ENCODE measurements at regions not wholly inside any gene's neighbourhood (a gene's known extent, or its start where the extent isn't known, plus 50 kb on each side); places are given as distances from the start of the nearest gene placed in this dataset.

DNA sequence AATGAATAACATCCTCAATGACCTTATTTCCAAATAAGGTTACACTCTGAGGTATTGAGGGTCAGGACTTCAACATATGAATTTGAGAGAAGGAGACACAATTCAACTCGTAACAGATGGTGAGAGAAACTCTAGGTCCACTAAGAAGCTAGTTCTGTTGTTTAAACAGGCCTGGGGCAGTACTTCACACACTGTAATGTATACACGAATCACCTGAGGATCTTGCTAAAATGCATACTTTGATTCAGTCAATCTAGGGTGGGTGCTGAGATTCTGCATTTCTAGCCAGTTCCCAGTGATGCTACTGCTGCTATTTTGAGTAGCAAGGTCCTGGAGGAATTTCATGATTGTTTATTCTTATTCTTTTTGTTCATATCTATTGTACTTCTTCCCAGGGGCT is 186.8 kb downstream of the SATB1 start:
- Histone ChIP-seq H3K4me3 (ENCODE audit: insufficient read depth, low read depth, low read length, poor library complexity, severe bottlenecking) (no peak overlapping the region), H3K9me3 (ENCODE audit: control insufficient read depth, low read length) (no peaks in the 10 kb centered on the region), H3K27ac (ENCODE audit: insufficient read depth, low read length, poor library complexity, severe bottlenecking) (no peak overlapping the region), H3K36me3 (ENCODE audit: control insufficient read depth, insufficient read depth, low read length) (no peaks in the 10 kb centered on the region), H3K27me3 (replicated peaks; ENCODE audit: control insufficient read depth, insufficient read depth, low read length, poor library complexity, severe bottlenecking) (no peaks in the 10 kb centered on the region), H3K4me1 (ENCODE audit: control insufficient read depth, insufficient read depth, low read length, poor library complexity, severe bottlenecking) (no peaks in the 10 kb centered on the region)
- DNase-seq: no peak

DNA sequence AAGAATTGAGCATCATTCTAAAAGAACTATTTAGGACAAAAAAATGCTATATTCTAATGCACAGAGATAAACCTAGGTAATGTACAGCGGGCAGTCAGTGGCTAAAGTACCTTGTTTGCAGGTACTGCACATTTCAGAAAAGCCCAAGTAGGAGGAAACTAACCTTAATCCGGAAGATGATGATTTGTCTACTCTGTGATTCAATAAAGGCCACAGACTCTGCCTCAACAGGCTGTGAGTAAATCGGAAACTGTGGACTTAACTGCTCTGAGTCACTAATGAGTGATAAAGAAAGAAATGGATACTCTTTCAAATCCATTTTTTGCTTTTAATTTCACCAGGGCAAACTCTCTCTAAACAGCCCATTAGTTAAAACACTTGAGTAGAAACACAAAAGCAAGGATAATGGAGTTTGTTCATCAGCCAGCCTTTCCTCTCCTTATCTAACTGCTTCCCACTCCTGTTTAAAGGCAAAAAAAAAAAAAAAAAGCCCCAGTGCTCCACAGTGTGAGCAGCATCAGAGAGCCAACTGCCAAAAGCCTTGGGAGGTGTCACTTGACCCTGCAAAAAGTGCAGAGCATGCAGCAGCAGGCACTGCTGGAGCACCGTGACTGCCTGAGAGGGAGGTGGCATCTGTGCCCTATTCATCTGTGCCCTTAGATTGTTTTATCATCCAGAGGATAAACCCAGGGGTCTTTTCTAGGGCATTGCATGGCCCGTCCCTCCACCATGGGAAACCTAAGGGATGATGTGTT is 187.7 kb downstream of the SATB1 start:
- Histone ChIP-seq H3K9me3 (ENCODE audit: control insufficient read depth, low read length) (no peaks in the 10 kb centered on the region), H3K4me1 (ENCODE audit: control insufficient read depth, insufficient read depth, low read length, poor library complexity, severe bottlenecking) (no peaks in the 10 kb centered on the region), H3K27me3 (replicated peaks; ENCODE audit: control insufficient read depth, insufficient read depth, low read length, poor library complexity, severe bottlenecking) (no peaks in the 10 kb centered on the region), H3K27ac (ENCODE audit: insufficient read depth, low read length, poor library complexity, severe bottlenecking) (no peak overlapping the region), H3K4me3 (ENCODE audit: insufficient read depth, low read depth, low read length, poor library complexity, severe bottlenecking) (no peak overlapping the region), H3K36me3 (ENCODE audit: control insufficient read depth, insufficient read depth, low read length) (no peaks in the 10 kb centered on the region)
- DNase-seq: no peak

DNA sequence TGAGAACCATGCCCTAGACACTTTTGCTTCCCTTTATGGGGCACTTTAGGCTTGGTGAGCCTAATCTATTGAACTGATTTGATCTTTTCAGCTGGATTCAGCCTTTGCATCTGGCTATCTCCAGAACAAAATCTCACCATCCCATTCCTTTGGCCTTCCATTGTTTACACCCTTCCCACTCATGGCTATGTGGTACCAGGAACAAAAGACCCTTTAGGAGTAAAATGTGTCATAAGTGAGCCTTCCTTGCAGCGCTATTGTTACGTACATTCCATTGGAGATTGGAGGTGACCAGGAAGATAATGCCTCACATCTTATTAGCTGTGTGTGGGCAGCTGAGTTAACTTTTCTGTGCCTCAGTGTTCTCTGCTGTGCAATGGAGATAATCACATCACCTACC is 188.4 kb downstream of the SATB1 start:
- H3K36me3 ChIP-seq (ENCODE audit: control insufficient read depth, insufficient read depth, low read length): no peaks in the 10 kb centered on the region
- H3K4me1 ChIP-seq (ENCODE audit: control insufficient read depth, insufficient read depth, low read length, poor library complexity, severe bottlenecking): no peaks in the 10 kb centered on the region
- H3K27me3 ChIP-seq (replicated peaks; ENCODE audit: control insufficient read depth, insufficient read depth, low read length, poor library complexity, severe bottlenecking): no peaks in the 10 kb centered on the region
- no peak for DNase-seq
- no peak overlapping the region for H3K27ac ChIP-seq (ENCODE audit: insufficient read depth, low read length, poor library complexity, severe bottlenecking)
- no peak overlapping the region for H3K4me3 ChIP-seq (ENCODE audit: insufficient read depth, low read depth, low read length, poor library complexity, severe bottlenecking)
- no peaks in the 10 kb centered on the region for H3K9me3 ChIP-seq (ENCODE audit: control insufficient read depth, low read length)

DNA sequence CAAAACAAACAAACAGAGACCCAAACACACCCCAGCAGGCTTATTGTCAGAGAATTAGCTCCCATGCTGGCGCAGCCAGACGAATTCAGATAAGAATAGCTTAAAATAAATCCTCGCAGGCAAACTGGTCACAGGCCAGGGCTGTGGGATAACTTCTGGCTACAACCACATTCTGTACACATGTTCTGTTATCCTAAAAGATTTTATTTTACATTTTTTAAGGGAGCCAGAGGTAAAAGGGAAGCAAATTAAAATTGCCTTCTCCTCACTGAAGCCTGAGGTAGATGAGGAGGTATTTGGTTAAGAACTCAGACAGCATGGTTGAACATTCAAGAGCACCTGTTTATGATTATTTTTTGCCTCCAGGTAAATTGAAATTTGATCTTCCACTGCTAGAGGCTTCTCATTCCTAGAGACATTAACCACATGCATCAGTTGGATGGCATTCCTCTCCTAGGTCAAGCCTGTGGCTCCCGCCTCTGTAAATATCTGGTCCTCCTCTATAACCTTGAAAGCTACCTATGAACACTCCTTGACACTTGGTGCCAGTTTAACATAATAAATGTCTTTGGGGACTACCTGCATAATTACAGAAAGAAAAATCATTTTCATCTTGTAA is 190.3 kb downstream of the SATB1 start:
- no peaks in the 10 kb centered on the region for H3K4me1 ChIP-seq (ENCODE audit: control insufficient read depth, insufficient read depth, low read length, poor library complexity, severe bottlenecking)
- H3K4me3 ChIP-seq (ENCODE audit: insufficient read depth, low read depth, low read length, poor library complexity, severe bottlenecking): no peak overlapping the region
- no peak overlapping the region for H3K27ac ChIP-seq (ENCODE audit: insufficient read depth, low read length, poor library complexity, severe bottlenecking)
- no peaks in the 10 kb centered on the region for H3K36me3 ChIP-seq (ENCODE audit: control insufficient read depth, insufficient read depth, low read length)
- no peaks in the 10 kb centered on the region for H3K9me3 ChIP-seq (ENCODE audit: control insufficient read depth, low read length)
- no peaks in the 10 kb centered on the region for H3K27me3 ChIP-seq (replicated peaks; ENCODE audit: control insufficient read depth, insufficient read depth, low read length, poor library complexity, severe bottlenecking)
- DNase-seq: no peak

DNA sequence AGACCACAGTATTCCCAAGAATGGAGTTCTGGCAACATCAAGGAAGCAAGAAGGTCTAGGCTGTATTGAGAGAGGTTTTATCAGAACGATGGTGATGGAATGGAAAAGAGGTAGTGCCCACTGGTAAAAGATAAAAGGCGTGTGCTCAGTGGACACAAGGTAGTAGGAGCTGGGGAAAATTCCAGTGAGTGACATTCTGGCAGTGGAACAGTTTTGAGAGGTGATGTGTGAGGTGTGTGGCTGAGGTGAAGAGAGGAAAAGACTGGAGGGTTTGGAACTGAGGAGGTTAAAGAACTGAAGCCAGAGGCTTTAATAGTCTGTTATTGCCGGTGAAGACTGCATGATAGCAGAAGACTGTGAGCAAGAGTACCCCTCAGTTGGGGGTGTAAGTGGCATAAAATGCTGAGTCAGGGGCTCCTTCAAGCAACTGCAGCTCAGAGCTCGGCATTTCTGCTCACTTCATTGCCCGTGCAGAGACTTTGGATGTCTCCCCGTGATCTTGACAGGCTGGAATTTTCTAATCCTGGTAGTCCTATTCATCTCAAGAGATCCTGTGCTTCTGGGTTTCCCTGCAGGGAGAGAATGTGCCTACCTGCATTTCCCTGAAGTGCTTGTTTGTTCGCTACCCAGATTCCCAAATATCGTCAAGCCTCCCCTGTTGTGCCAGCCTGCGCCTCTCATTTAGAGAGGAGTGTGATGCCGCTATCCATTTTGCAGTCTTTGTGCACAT is 191.0 kb downstream of the SATB1 start:
- no peaks in the 10 kb centered on the region for H3K27me3 ChIP-seq (replicated peaks; ENCODE audit: control insufficient read depth, insufficient read depth, low read length, poor library complexity, severe bottlenecking)
- no peak for DNase-seq
- H3K27ac ChIP-seq (ENCODE audit: insufficient read depth, low read length, poor library complexity, severe bottlenecking): no peak overlapping the region
- H3K4me3 ChIP-seq (ENCODE audit: insufficient read depth, low read depth, low read length, poor library complexity, severe bottlenecking): no peak overlapping the region
- no peaks in the 10 kb centered on the region for H3K36me3 ChIP-seq (ENCODE audit: control insufficient read depth, insufficient read depth, low read length)
- no peaks in the 10 kb centered on the region for H3K4me1 ChIP-seq (ENCODE audit: control insufficient read depth, insufficient read depth, low read length, poor library complexity, severe bottlenecking)
- H3K9me3 ChIP-seq (ENCODE audit: control insufficient read depth, low read length): no peaks in the 10 kb centered on the region

DNA sequence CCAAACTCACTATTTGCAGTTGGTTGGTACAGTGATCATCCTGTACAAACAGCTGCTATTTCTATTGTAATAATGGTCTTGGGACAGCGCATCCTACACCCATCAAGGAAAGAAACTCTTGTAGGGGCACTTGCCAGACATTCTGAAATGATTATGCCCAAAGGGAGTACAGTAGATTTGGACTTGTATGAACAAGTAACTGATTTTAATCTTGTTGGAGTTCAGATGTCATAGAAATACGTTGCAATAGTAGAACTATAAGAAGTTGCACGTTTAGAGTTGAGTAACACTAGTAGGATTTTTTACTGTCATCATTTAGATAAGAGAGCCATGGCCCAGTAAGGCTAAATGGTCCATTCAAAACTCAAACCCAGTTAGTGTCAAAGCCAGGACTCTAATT is 192.8 kb downstream of the SATB1 start:
- no peaks in the 10 kb centered on the region for H3K4me1 ChIP-seq (ENCODE audit: control insufficient read depth, insufficient read depth, low read length, poor library complexity, severe bottlenecking)
- no peak overlapping the region for H3K27ac ChIP-seq (ENCODE audit: insufficient read depth, low read length, poor library complexity, severe bottlenecking)
- H3K27me3 ChIP-seq (replicated peaks; ENCODE audit: control insufficient read depth, insufficient read depth, low read length, poor library complexity, severe bottlenecking): no peaks in the 10 kb centered on the region
- H3K36me3 ChIP-seq (ENCODE audit: control insufficient read depth, insufficient read depth, low read length): no peaks in the 10 kb centered on the region
- H3K4me3 ChIP-seq (ENCODE audit: insufficient read depth, low read depth, low read length, poor library complexity, severe bottlenecking): no peak overlapping the region
- no peaks in the 10 kb centered on the region for H3K9me3 ChIP-seq (ENCODE audit: control insufficient read depth, low read length)
- no peak for DNase-seq

DNA sequence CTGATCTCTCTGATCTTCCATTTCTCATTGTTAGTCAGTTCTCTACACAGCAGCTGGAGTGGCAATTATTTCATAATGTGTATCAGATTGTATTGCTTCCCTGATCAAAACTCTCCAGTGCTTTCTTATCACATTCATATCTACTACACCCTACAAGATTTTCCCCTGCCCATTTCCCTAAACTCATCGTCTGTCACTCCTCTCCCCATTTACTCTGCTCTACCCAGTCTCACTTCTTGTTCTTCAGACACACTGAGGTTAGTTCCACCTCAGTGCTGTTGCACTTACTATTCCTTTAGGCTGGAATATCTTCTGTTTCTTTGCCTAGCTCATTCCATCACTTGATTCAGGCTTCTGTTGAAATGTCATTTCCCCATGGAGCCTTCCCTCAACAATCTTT is 197.1 kb downstream of the SATB1 start:
- H3K27ac ChIP-seq (ENCODE audit: insufficient read depth, low read length, poor library complexity, severe bottlenecking): no peak overlapping the region
- no peaks in the 10 kb centered on the region for H3K4me1 ChIP-seq (ENCODE audit: control insufficient read depth, insufficient read depth, low read length, poor library complexity, severe bottlenecking)
- no peaks in the 10 kb centered on the region for H3K9me3 ChIP-seq (ENCODE audit: control insufficient read depth, low read length)
- no peak for DNase-seq
- peaks cover 3% of the 10 kb centered on the region for H3K27me3 ChIP-seq (replicated peaks; ENCODE audit: control insufficient read depth, insufficient read depth, low read length, poor library complexity, severe bottlenecking)
- no peak overlapping the region for H3K4me3 ChIP-seq (ENCODE audit: insufficient read depth, low read depth, low read length, poor library complexity, severe bottlenecking)
- H3K36me3 ChIP-seq (ENCODE audit: control insufficient read depth, insufficient read depth, low read length): no peaks in the 10 kb centered on the region

DNA sequence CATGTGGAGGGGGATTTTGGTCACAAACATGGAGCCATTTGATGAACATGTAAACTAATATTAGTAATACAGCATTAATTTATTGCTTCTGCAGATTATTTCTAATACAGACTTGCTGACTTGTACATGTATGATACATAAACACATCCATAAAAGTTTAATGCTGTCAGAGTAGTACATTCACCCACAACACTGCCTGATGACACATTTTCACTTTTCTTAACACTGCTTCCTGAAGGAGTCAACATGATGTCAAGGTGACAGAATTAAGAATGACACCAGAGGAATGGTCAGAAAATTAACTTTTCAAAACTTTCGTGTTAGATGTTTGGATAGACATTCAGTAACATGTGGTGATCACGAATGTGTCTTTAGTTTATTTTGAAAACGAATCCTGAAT is 199.4 kb downstream of the SATB1 start:
- H3K27ac ChIP-seq (ENCODE audit: insufficient read depth, low read length, poor library complexity, severe bottlenecking): no peak overlapping the region
- H3K36me3 ChIP-seq (ENCODE audit: control insufficient read depth, insufficient read depth, low read length): no peaks in the 10 kb centered on the region
- H3K9me3 ChIP-seq (ENCODE audit: control insufficient read depth, low read length): no peaks in the 10 kb centered on the region
- no peaks in the 10 kb centered on the region for H3K4me1 ChIP-seq (ENCODE audit: control insufficient read depth, insufficient read depth, low read length, poor library complexity, severe bottlenecking)
- peaks cover 3% of the 10 kb centered on the region for H3K27me3 ChIP-seq (replicated peaks; ENCODE audit: control insufficient read depth, insufficient read depth, low read length, poor library complexity, severe bottlenecking)
- DNase-seq: no peak
- H3K4me3 ChIP-seq (ENCODE audit: insufficient read depth, low read depth, low read length, poor library complexity, severe bottlenecking): no peak overlapping the region

DNA sequence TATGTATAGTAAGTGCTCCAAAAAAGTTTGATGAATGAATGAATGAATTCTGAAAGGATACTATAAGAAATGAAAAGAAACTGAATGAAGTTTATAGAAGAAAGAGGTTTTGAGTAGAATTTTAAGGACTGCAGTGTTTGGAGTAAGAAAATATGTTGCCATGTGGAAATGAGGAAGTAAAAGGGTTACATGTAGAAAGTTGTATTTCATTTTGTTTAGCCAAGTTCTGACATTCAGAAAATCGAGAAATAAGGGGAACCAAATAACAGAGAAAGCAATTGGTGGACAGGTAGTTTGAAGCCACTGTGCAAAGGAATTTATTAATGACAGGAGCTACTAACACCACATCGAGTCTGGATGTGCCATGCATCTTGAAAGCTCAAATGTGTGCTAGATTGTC is 200.7 kb downstream of the SATB1 start:
- H3K4me3 ChIP-seq (ENCODE audit: insufficient read depth, low read depth, low read length, poor library complexity, severe bottlenecking): no peak overlapping the region
- no peaks in the 10 kb centered on the region for H3K4me1 ChIP-seq (ENCODE audit: control insufficient read depth, insufficient read depth, low read length, poor library complexity, severe bottlenecking)
- no peaks in the 10 kb centered on the region for H3K9me3 ChIP-seq (ENCODE audit: control insufficient read depth, low read length)
- H3K36me3 ChIP-seq (ENCODE audit: control insufficient read depth, insufficient read depth, low read length): no peaks in the 10 kb centered on the region
- DNase-seq: no peak
- peaks cover 3% of the 10 kb centered on the region for H3K27me3 ChIP-seq (replicated peaks; ENCODE audit: control insufficient read depth, insufficient read depth, low read length, poor library complexity, severe bottlenecking)
- no peak overlapping the region for H3K27ac ChIP-seq (ENCODE audit: insufficient read depth, low read length, poor library complexity, severe bottlenecking)

DNA sequence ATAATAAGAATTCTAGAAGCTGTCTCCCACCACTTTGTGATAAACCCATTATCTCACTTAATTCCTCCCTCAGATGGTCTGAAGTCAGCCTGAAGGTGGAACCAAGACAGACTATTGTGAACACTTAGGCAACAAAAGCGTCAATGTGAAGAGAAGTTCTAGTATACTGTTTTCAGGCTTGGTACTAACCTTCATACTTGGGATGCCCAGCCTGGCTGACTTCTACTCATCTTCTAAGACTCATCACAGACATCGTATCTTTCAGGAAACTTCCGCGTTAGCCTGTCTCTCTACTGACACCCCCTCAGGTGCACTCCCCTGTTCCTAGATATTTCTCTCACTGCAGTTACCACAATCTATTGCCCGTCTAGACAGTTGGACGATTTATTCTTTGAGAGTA is 201.2 kb downstream of the SATB1 start:
- Histone ChIP-seq H3K27me3 (replicated peaks; ENCODE audit: control insufficient read depth, insufficient read depth, low read length, poor library complexity, severe bottlenecking) (peaks cover 3% of the 10 kb centered on the region), H3K9me3 (ENCODE audit: control insufficient read depth, low read length) (no peaks in the 10 kb centered on the region), H3K27ac (ENCODE audit: insufficient read depth, low read length, poor library complexity, severe bottlenecking) (no peak overlapping the region), H3K4me1 (ENCODE audit: control insufficient read depth, insufficient read depth, low read length, poor library complexity, severe bottlenecking) (no peaks in the 10 kb centered on the region), H3K36me3 (ENCODE audit: control insufficient read depth, insufficient read depth, low read length) (no peaks in the 10 kb centered on the region), H3K4me3 (ENCODE audit: insufficient read depth, low read depth, low read length, poor library complexity, severe bottlenecking) (no peak overlapping the region)
- no peak for DNase-seq
